ENCODE measurements at regions not wholly inside any gene's neighbourhood (a gene's known extent, or its start where the extent isn't known, plus 50 kb on each side); places are given as distances from the start of the nearest gene placed in this dataset.

DNA sequence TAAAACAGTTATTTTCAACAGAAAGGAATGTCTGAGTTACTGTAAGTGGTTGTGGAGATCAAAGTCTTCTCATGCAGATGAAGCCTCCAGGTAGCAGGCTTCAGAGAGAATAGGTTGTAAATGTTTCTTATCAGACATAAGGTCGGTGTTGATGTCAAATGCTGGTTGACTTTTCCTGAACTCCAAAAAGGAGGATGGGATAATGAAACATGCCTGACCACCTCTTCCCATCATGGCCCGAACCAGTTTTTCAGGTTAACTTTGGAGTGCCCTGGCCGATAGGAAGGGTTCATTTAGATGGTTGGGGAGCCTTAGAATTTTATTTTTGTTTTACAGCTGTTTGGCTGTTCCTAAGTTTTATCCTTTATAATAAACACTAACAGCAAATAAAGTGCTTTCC is 478.4 kb downstream of the ACTL7B start:
- ATAC-seq, result no peak
- intact Hi-C loops (cut with DNase I), result no loop called here
- no peak for DNase-seq (ENCODE audit: low spot score)

DNA sequence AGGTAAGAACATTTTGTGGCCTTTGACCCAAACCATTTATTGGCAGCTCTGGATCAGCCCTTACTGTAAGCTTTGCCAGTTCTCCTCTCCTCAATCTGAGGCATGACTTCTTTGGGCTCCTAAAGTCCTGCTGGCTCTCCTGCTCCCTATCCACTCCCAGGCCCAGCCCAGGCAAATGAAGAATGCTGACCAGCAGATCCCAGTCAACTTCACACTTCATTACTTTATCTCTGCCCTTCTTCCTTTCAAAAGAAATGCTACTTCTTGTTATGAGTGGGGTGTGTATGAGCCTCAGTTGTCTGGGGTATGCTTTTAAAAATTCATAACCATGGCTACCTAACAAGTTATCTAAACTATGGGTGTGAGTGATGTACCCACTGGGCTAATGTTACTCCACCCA is 479.6 kb downstream of the ACTL7B start:
- DNase-seq (ENCODE audit: low spot score) (no peak), ATAC-seq (no peak)
- intact Hi-C loops (cut with DNase I), result no loop called here

DNA sequence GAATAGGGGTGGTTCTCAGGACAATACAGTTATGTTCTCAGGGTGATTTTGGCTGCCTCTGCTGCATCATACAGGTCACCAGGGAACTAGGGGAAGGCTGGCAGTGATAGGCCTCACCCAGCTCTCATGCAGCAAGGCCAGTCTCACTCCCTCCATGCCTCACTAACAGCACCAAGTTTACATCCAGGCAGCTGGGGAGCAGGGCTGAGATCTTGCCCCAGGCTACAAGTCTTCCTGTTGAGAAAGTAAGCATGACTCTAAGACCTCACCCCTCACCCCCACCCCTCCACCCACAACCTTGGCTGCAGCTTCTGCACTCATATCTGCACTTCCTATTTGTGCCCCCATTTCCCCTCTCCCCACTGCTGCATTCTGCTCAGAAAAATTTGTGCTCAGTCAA is 481.2 kb downstream of the ACTL7B start:
- ATAC-seq (no peak), DNase-seq (ENCODE audit: low spot score) (no peak)
- intact Hi-C loops (cut with DNase I), result no loop called here

DNA sequence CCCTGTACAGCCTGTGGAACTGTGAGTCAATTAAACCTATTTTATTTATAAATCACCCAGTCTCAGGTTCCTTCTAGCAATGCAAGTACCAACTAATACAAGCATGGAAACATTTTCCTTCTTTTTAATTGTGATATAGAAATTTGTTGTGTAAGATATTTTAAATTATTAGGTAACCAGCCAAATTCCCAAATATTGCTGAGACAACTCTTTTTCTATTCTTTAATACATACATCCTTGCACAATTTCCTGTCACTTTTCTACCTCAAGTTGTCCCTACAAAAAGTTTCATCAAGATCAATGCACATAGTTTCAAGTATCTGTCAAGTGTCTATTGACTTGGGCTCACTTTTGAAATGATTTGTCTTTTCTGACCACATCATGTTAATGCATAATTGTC is 488.6 kb downstream of the ACTL7B start:
- intact Hi-C loops (cut with DNase I), result no loop called here
- ATAC-seq (no peak), DNase-seq (ENCODE audit: low spot score) (no peak)

DNA sequence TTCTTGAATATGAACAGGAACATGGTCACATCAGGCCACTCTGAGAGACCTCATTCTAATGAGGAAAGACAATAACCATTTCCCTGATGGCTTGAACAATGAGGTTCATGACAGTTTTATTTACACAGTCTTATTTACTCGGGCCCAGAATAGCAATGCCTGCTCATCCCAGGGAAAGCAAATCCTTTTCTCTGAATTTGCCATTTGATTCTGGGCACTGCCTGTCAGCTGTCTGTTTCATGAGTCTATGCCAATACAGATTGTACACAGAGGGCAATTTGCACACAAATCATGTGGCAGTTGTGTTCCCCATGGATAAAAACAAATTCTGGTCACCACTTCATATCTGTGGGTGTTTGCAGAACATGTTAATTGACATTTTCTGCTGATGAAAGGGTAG is 492.5 kb downstream of the ACTL7B start:
- no peak for ATAC-seq
- intact Hi-C loops (cut with DNase I), result no loop called here

DNA sequence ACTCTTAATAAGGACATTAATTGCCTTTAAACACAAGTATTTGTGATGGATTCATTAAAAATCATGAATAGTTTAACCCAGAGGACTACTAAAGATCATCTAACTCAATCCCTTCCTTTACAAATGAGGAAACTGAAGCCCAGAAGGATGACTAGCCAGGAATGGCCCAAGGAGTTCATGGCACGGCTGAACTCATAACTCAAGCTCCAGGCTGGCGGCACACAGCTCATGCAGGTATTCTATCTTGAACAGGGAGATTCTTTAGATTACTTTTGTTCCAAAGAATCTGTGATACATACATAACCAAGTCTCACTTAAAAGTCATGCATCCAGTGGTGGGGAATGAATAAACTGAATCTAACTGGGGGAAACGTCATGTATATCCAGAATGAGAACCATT is 495.5 kb downstream of the ACTL7B start:
- ATAC-seq, result no peak
- intact Hi-C loops (cut with DNase I), result no loop called here
- no peak for DNase-seq (ENCODE audit: low spot score)

More for the DNA sequence above, 492.5 kb downstream of the ACTL7B start:
- no peak for DNase-seq (ENCODE audit: low spot score)

DNA sequence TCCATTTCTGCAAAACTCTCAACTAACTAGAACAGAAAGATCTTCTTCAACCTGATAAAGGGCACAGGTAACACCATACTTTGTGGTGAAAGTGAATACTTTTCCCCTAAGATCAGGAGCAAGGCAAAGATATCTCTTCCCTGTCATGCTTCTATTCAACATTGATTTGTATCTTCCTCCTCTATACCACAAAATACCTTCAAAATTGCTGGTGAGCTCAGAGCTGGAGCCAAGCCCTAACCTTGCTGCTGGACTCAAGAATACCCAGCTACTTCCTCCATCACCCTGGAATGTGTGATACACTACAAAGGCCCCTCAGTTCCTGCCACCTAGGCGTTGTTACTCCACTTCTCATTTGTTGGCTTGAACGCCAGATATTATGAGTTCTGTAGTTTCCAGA is 499.0 kb downstream of the ACTL7B start:
- intact Hi-C loops (cut with DNase I), result no loop called here
- ATAC-seq, result no peak
- no peak for DNase-seq (ENCODE audit: low spot score)

DNA sequence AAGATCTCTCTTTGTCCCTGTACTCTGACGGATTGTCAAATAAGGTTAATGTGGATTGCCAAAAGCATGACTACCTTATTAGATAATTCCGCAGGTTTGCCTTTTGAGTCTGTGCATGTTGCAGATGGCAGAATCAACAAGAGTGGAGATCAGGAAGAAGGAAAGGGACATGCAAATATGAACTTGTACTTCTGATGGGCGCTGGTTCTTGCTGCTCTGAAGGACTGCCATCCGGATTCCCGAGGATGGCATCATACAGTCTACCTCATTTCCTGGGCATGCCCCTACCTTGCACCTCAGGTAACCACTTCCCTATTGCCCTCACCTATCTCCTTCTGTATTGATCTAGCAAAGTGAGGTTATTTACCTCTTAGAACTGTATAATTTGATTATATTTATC is 504.2 kb downstream of the ACTL7B start:
- ATAC-seq, result no peak
- DNase-seq (ENCODE audit: low spot score), result no peak
- intact Hi-C loops (cut with DNase I), result no loop called here

DNA sequence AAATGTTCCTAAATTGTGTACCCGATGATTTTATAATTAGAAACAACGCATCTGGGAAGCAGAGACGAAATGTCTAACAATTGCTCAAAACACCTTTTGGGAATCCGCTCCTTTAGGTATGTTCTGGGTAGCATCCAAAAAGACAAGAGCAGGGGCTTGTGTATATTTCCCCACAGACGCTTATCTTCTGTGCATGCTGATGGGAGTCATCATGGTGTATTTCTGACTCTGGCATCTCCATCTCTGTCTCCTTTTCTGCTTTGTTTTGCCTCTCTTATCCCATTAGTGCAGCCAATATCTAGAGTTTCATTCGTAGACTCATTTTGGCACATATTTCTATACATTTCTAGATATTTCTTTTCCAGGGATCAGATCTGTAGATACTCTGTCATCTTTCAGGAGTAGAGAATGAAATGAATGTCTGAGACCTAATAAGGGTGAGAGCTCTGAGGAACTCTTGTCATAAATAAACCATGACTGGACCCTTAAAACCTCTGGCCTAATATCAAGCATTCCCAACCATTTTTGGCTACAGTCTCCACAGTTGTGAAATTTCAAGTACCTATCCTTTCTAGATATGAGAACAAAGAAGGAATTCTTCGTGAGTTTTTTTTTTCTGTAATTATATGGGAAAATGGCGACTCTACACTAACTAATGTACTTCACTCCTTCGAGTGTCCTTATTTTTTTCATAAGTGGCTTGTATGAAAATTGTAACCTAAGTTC is 508.2 kb downstream of the ACTL7B start:
- DNase-seq (ENCODE audit: low spot score), result no peak
- intact Hi-C loops (cut with DNase I), result no loop called here
- no peak for ATAC-seq

DNA sequence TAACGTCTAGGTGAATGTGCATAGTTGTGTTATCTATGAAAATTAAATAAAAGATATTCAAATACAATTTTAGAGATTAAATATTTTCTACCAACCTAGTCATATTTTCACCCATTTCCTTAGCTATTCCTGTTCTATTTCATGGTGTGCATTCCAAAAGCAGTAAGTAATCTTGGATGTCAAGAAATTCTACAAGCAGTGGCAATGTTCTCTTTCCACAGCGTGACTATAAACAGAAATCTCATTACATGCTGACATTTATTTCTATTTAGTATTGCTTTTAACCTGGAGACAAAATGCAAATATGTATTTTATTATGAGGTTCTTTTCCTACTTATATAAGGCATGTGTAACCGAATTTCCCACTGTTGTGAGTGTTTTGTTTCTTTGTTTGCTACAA is 510.0 kb downstream of the ACTL7B start:
- ATAC-seq (no peak), DNase-seq (ENCODE audit: low spot score) (no peak)
- intact Hi-C loops (cut with DNase I), result no loop called here

DNA sequence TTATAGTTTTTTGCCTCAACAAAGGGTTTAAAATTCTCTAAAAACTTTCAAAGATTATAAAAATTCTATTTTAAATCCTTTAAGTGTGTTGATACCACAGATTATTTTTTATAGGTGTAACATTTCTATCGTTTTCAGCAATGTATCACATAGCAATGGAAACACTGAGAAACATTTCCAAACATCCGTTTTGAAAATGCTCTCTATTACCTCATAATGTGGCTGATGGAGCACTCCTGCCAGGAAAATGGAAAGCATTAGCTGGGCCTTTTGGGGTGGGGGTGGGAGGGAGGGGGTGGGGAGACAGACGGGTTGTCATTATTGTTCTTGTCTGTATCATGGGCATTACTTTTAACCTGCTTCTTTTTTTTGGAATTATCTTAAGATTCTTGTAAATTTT is 516.5 kb downstream of the ACTL7B start:
- intact Hi-C loops (cut with DNase I), result no loop called here
- DNase-seq (ENCODE audit: low spot score) (no peak), ATAC-seq (no peak)

DNA sequence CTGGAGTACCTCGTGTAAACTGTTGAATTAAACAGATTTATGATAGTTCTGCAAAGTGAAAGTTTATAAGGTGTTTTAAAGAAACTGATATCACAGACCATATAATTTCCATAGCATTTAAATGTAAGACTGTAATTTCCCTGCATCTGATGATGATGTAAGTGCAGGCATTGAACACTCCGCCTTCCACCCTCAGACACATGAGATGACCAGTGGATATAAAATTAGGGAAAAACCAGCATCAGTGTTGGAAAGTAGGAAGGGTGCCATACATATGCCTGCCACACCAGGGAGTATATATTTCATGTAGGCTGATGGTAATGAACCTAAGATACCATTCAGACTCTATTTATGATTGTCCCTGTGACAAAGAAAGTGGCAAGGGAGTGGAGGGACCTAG is 519.2 kb downstream of the ACTL7B start:
- DNase-seq (ENCODE audit: low spot score) (no peak), ATAC-seq (no peak)
- intact Hi-C loops (cut with DNase I), result no loop called here

DNA sequence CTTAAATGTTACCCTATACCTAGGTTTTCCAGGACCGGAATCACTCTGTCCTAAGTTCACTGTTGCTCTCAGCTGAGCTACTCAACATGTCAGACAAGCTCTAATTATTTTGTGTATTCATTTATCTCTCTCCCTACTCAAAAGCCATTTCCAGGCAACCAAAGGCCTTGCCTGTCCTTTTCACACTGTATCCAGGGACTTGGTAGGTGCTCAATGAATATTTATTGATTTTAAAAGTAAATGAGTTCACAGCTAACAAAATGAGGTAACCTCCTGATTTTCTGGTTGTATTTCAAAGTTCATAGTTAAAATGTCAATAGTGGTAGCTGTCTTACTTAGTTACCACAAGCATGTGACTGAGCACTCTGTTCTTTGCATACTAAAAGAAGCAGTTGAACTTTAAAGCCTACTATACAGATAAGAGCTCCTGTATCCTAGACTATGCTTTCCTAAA is 522.2 kb downstream of the ACTL7B start:
- intact Hi-C loops (cut with DNase I), result no loop called here
- DNase-seq (ENCODE audit: low spot score) (no peak), ATAC-seq (no peak)

DNA sequence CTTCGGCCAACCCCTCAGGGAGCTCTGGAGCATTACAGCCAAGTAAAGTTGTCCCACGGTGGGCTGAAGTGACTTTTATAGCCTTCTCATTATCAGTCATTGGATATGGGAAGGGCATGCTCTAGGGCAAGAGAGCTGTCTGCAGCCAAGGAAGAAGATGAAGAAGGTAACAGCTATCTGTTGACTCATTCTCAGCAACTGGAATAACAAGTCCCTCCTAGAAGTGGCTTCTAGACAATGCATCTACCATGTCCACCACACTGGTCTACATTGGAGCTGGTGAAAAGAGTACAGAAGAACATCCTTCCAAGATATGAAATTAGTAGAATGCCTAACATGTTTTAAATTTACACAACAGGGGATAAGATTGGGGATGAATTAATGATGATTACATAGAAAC is 524.2 kb downstream of the ACTL7B start:
- DNase-seq (ENCODE audit: low spot score) (no peak), ATAC-seq (no peak)
- intact Hi-C loops (cut with DNase I), result no loop called here

DNA sequence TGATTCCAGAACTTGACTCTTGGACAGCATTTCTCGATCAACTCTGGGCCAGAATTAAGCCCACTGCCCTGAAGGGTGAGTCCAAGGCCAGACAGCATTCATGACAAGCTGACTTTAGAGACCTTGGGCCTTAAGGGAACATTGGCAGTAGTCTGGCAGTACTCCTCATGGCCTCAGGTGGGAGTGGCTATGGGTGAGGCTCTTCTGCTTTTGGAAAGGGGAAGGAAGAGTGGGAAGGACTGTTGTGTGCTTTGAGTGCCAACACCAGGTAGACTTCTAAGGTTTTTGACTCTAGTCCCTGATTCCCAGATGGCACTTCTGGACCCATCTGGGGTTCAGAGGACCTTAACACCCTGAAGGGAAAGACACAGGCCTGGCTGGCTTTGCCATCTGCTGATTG is 530.4 kb downstream of the ACTL7B start:
- DNase-seq (ENCODE audit: low spot score) (no peak), ATAC-seq (no peak)
- intact Hi-C loops (cut with DNase I), result no loop called here

DNA sequence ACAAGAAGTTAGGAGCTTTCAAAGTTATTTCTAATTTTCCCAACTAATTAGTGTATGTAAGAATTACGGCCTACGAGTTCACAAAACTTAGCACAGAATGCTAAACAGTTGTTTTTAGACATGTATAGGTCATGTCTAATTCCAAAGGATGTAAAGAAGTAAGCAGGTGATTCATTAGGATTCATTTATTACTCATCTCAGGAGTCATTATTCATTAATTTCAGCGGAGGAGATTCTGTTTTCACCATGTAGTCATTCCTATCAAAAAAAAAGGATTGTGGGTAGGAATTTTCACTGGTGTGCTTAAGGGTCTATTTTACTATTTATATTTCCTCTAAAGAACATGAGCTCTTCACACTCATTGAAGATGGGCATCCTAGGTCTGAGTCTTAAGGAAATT is 532.2 kb downstream of the ACTL7B start:
- intact Hi-C loops (cut with DNase I), result no loop called here
- ATAC-seq (no peak), DNase-seq (ENCODE audit: low spot score) (no peak)

DNA sequence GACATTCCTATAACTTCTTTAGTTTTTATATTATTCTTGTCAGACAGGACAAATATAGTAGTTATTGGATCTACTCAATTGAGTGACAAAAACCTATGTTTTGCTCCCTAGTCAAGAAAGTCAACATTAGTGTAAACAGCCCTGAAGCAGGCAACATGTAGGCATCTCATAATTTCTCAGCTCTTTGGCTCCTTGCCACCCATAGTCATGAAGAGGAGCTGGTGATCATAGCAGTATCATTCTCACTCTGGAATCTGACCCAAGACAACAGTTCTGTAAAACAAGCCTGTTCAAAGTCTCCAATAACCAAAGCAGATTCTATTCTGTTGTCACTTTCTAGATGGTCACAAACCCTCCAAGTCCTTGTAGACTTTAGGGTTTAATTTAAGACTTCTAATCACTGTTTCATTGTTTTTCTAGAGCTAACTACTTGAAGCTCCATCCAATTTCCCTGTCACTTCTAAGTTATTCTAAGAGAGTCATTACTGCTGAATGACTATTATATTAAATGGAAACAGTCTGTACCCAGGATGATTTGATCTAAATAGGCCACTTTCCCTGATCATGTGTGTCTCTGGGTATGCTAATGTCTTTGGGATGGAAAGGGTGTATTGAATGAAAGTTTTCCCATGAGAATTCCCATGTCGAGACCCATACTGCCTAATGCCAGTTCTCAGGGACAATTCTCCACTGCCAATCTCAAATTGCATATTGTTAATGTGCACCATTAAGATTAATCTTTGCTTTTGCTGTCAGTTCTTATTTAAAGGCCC is 533.3 kb downstream of the ACTL7B start:
- intact Hi-C loops (cut with DNase I), result no loop called here
- DNase-seq (ENCODE audit: low spot score) (no peak), ATAC-seq (no peak)

DNA sequence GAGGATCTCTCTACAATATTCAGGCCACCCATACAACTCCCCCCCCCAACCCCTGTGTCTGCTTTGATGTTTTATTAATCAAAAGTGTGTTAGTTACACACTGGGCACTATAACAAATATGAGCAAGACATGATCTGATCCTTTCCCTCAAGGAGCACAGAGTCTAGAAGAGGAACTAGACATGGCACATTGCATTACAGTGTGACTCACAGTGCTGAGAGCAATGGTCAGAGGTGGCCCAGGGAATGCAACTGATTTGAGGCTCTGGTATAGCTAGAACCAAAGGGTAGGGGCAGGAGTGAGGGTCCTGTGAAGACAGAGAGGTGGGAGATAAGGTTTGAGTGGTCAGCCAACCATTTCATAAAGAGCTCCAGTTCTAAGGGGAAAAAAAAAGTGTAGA is 539.2 kb downstream of the ACTL7B start:
- ATAC-seq (no peak), DNase-seq (ENCODE audit: low spot score) (no peak)
- intact Hi-C loops (cut with DNase I), result no loop called here

DNA sequence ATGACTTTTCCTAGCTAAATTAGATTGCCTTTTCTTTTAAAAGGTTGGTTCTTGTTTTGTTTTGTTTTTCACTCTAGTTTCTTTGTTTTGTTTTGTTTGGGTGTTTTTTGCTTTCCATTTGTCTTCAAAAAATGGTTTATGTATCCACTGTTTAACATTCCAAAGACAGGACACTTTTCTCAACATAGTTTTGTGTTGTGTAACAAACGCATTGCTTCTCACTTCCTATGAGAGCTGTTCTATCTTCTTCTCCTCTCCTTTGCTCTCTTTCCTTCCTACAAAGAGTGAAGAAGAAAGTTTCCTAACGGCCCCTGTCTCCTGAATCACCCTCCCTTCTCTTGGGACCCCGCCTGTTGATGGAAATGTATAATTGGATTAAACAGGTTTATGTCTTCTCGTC is 539.7 kb downstream of the ACTL7B start:
- intact Hi-C loops (cut with DNase I), result no loop called here
- DNase-seq (ENCODE audit: low spot score) (no peak), ATAC-seq (no peak)

DNA sequence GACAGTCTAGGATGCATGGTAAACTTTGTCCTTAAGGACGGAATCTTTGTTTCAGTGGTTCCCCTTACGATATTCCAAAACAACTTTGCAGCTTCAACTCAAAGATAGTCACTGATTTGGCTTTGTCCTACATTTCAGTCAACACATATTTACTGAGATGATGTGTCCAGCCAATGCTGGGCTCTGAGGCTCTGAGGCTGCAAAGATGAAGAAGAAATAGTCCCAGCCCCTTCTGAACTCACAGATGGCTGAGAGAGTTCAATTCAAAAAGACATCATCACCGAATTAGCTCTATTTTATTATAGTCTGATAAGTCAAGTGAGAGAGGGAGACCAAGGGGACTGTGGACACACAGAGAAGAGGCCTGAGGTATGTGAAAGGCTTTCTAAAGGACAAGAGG is 544.0 kb downstream of the ACTL7B start:
- no peak for DNase-seq (ENCODE audit: low spot score)
- intact Hi-C loops (cut with DNase I), result no loop called here
- no peak for ATAC-seq

DNA sequence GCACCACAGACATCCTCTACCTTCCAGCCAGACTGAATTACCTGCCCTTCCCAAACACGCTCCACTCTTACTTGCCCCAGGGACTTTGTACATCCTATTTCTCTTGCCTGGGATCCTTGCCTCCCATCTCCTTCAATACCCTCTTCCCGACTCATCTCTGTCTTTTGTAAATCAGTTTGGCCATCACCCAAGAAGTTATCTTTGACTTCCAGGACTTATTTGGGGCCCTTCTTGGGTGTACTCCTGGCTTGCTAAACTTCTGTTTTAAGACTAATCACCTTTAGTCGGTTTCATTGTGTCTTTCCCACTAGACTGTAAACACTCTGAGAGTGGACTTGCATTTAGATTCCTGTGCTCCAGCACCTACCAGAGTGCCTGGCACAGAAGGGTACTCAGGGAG is 545.6 kb downstream of the ACTL7B start:
- ATAC-seq (no peak), DNase-seq (ENCODE audit: low spot score) (no peak)
- intact Hi-C loops (cut with DNase I), result no loop called here
